Colon (tissue), 2 donors: ENCODE measurements at regions not wholly inside any gene's neighbourhood (a gene's known extent, or its start where the extent isn't known, plus 50 kb on each side); places are given as distances from the start of the nearest gene placed in this dataset.
"Not testable (repeated sequence)": the region's sequence is repeated elsewhere in the genome, so short reads cannot be mapped to it uniquely, and the experiment has no call there.

ENCODE experiments used
- FAIRE-seq: peaks from 2 replicates; lab custom pipeline; 2012; peaks lifted over from hg19 to GRCh38; lab: Jason Lieb, UNC
- donor health status: control.
- donor health status: control.

DNA sequence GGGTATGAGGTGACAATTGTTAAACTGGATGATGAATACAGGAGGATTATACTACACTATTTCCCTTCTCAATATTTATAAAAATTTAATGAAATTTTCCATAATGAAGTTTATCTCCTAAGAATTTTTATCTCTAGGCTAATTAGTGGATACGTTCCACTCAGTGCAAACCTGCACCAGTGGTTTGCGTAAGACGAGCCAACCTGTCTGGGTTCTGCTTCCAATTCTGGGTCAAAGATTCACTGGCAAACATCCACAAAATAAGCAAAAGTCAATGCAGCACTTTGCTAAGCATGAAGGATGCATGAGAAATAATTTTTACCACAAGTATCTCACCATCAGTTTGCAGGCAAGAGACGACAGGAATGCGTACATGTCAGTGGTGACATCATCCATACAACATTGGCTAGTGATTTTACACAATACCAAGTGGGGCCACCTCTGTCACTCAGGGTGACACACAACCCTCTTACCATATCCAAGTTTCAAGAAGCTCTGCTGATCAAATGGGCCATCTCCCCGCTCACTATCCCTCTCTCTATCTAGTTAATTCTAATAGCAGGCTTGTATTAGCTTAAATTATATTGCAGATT, 51.7 kb downstream of the FAM50B start:
- FAIRE-seq: no peak

DNA sequence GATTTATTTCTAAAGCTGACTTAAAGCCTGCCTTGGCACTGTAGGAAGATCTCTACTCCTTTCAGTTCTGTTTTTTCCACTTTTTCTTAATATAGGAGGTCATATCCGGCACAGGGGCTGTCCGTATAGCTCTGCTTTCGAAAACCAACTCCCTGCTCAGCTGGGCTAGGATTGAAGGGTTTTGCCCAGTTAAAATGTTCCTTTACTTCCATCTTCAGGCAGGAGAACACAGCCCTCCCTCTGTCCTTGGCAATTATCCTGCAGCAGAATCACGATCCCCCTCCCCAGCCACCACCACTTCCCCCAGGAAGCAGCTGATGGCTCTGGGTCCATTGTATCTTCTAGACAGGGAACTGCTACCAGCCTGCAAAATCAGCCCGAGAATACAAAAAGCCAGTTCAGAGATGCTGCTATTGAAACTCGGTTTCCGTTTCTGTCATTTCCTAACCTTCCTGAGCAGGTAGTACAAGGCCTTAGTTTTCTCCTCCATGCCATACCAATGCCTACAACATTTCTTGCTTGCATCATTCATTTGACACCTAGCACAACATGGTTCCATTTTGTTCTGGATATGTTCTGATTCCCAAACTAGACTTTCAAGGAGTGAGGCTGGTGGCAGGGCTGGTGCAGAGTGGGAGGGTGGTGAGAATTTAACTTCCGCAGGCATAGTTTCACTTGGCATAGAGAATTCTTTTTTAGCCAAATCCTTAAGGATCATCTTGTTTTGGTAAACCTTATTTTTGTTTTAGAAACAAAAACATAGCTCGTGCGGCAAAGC, 53.9 kb downstream of the FAM50B start:
- no peak for FAIRE-seq

- FAIRE-seq: no peak
These were observed 55.3 kb downstream of the FAM50B start for GRCh38 chr6:3904518-3904917.

- no peak for FAIRE-seq
These were observed 57.0 kb downstream of the FAM50B start for GRCh38 chr6:3905945-3906845.

DNA sequence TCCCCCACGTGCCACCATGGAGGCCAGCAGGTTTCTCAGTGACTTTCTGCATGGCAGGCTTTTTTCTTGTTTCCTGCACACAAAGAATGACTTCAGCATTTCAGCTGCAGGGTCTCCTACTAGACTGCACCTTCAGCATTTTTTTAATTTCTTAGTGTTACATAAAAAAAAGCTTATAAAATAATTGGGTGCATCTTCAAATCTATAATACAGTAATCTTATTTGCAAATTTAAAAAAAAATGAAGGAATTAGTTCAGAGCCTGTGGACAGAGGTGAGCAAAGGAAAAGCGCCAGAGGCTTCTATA, 57.6 kb downstream of the FAM50B start:
- no peak for FAIRE-seq

DNA sequence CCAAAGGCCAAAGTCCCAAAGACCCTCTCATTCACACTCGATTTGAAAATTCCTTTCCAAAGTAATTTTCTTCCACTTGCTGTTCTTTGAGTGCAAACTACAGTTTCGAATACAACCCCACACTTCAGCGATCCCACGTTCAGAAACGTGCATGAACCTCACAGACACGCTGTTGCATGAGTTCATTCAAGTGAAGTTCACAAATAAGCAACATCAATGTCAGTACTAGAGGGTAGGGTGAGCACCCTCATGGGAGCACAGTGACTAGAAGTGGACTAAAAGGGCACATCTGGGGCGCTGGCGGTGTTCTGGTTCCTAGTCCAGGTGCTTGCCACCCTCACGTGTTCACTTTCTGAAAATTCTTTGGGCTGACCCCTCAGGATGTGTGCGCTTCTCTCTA, 59.0 kb downstream of the FAM50B start:
- FAIRE-seq: no peak

DNA sequence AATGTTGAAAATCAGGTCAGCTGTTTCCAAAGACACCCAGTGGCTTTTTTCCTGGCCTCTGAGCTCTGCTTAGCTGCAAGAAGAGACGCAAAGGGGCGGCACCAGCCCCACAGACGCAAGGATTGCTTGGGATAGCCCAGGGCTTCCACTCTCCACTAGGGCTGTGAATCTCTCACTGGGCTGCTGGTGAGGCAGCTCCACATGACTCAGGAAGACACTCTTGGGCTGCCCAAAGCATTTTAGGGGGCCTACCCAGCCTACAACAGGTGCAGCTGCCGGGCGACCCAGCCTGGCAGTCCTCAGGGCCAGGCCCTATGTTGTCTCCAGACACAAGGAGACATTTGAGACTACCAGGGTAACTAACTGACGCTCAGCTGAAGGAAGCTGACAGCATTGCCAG, 59.8 kb downstream of the FAM50B start:
- FAIRE-seq: no peak

GRCh38 chr6:3910106-3910663, 61.0 kb downstream of the FAM50B start:
- FAIRE-seq: no peak

GRCh38 chr6:3911130-3911529, 62.0 kb downstream of the FAM50B start:
- FAIRE-seq: no peak

DNA sequence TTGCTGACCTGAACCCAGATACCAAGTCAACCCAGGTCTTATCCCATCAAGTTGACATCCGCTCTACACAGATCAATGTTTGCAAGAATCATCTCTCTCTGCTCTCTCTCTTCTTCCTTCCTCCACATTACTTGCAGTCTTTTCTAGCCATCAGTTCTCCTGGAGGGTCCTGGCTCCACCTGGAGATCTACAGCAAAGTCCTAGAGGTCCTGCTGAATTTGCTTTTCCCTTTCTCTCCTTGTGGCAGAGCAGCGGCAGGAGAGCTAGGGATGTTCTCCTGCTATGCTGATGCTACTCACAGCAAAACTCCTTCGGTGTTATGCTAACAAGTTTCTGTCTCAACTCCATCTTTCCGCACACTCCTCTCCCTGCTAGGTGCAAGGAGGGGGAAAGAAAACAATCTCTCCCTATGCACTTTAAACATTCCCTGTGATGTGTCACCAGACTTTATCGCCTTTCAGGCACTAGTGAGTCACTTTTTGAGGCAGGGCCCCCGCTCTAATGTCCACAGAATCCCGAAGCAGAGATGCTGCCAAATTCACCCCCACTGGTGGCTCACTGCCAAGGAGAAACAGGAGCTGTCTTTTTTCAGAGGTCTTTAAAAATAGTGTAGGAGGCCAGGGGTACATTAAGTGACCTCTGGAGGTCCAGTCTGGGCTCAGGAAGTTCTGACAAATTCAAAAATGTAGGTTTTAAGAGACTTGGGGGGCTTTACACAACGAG, 62.6 kb downstream of the FAM50B start:
- no peak for FAIRE-seq

DNA sequence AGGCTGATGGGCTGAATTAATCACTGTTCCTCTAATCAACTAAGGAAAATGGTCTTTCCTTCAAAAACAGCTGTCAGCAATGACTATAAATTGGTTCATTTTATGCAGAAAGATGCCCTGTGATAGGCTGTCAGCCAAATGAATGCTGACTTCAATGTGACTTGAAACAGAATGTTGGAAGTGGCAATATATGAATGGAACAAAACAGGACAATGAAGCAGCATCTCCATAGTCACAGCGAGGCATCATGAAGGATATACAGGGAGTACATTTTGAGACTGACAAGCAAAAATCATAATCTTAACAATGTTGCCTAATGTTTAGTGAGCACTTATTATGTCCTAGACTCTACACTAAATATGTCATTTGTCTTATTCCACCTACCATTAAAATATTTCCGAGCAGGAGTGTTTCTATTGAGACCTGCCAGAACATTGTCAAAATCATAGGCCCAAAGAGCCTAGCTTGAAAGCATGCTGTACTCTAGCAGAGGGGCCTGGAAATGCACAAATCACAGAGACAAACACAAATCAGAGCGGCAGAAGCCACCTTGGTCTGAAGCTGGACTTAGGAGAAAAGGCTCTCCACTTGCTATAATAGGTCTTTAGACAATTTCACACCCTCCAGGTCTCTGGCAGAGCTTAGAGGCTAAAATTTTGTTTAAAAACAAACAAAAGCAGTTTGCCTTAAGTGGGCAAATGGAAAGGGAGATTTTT, 63.3 kb downstream of the FAM50B start:
- FAIRE-seq: no peak

DNA sequence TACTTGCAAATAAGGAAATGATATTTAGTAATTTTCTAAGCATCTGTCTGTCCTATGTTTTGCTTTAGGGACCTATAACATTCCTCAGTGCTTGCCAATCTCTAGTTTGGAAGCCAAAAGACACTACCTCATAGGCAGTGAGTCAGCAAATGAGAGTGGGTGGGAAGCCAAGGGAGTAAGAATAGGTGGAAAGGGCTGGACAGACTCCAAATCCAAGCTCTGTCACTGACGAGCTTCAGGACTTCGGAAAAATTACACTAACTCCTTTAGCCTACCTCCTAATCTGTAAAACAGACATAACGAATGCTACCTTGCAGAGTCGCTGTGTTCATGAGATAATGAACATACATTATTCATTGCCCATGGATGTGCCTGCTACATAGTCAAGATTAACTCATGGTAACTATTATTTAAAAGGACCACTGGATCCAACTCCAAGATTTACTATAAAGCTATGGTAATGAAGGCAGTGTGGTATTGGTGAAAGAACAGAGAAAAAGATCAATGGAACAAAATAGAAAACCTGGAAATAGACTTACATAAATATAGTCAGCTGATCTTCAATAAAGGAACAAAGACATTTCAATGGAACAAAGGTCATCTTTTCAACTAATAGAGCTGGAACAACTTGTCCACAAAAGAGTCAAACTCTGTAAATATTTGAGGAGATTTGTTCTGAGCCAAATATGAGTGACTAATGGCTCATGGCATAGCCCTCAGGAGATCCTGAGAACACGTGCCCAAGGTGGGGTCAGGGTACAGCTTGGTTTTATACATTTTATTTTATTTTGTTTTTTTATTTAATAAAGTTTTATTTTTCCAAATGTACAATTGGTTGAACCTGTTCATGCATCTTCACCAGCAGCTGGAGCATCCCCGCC, 64.1 kb downstream of the FAM50B start:
- no peak for FAIRE-seq

DNA sequence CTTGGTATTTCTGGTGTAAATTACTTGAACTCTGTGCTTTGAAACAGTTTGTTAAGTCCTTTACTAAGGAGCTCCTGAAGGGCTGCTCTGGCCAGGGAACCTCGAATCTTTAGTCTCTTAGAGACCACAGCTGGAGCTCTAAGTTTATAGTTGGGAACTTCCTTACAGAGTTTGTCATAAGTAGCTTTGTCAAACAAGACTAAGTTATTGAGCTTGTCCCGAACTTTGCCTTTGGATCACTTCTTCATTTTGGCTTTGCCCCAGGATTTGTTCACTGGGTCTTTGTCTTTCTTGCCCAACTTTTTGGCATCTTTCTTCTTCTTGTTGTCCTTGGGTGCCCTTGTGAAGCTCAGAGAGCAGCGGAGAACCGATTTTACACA, 64.8 kb downstream of the FAM50B start:
- FAIRE-seq: no peak

DNA sequence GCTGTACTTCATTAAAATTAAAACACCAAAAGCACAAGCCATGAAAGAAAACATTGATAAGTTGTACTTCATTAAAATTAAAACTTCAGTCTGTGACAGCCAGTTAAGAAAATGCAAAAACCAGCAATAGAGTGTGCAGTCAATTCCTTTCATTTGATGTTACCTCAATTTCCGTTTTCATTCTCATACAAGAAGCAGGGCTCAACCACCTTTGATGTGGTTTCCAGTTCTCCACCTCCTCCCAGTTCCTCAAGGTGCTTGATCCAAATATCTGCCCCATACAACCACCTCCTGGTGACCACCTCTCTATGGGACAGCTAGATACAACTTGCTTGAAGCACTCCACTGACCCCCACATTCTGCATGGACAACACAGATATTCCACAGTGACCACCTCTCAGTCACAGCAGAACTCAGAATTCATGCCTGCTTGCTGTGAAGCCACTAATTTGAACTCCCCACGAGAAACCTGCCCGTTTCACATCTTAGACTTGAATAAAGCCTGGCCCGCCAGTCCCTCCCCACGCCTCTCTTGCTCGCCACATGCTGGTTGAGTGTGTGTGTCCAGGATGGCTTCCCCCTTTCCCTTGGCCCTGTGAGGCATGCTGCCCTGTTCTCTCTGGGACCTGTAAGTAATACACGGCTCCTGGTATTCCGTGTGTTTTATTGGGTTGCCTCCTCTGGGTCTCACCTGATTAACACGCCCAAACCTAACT, 66.1 kb downstream of the FAM50B start:
- no peak for FAIRE-seq

DNA sequence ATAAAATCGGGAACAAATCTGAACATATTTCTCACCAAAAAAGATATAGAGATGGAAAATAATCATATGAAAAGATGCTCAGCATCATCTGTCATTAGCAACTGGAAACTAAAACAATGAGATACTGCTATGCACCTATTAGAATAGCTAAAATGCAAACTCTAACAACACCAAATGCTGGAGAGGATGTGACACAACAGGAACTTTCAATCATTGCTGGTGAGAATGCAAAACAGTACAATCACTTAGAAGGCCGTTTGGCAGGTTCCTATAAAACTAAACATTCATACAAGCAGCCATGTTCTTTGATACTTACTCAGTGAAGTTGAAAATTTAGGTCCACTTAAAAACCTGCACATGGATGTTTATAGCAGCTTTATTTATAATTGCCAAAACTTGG, 67.0 kb downstream of the FAM50B start:
- FAIRE-seq: no peak

DNA sequence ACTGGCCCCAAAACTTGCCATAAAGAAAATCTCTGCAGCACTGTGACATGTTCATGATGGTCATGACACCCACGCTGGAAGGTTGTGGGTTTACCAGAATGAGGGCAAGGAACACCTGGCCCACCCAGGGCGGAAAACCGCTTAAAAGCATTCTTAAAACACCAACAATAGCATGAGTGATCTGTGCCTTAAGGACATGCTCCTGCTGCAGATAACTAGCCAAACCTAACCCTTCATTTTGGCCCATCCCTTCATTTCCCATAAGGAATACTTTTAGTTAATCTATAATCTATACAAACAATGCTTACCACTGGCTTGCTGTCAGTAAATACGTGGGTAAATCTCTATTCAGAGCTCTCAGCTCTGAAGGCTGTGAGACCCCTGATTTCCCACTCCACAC, 67.6 kb downstream of the FAM50B start:
- not testable (repeated sequence) for FAIRE-seq

GRCh38 chr6:3918469-3918868, 69.3 kb downstream of the FAM50B start:
- FAIRE-seq: no peak

DNA sequence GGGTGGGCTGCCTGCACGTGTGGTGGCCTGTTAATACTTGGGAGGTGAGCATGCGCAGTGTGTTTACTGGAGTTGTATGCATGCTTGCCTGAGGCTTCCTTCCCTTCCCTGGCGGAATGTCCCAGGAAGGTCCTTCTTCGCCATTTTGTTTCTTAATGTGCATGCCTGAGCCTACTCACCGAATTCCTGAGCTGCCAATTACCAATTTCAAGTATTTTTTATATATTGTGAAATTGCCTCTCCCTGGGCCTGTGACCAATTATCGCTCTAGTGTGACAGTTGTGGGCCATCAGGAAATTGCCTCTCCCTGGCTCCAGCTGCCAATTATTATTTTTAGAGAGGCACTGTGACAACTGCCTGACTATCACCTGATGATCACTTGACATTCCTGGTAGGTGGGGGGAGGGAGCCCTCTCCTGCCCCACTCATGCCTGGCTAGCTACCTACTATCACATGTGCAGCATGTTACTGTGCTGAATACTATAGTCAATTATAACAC, 70.0 kb downstream of the FAM50B start:
- FAIRE-seq: no peak

- no peak for FAIRE-seq
These were observed 70.7 kb downstream of the FAM50B start for GRCh38 chr6:3919849-3920248.

GRCh38 chr6:3920321-3920720, 71.1 kb downstream of the FAM50B start:
- FAIRE-seq: no peak
